Mesendoderm (in vitro differentiated cells): ENCODE measurements at regions not wholly inside any gene's neighbourhood (a gene's known extent, or its start where the extent isn't known, plus 50 kb on each side); places are given as distances from the start of the nearest gene placed in this dataset.
A peak's percentile ranks its signal among the peaks of the same experiment; 100 is the strongest.
"Not testable (repeated sequence)": the region's sequence is repeated elsewhere in the genome, so short reads cannot be mapped to it uniquely, and the experiment has no call there.

Source experiments
- DNase-seq: peaks from one replicate; pipeline ENCODE4 v3.0.0; 2013
- H2AK5ac ChIP-seq: 2 replicates; pipeline ENCODE4 v1.6.1; 2013; ENCODE audit warnings: low read length, inconsistent platforms
- H2BK120ac ChIP-seq: 2 replicates; pipeline ENCODE4 v1.6.1; 2013; ENCODE audit warnings: low read depth, mild to moderate bottlenecking, low read length, moderate library complexity, mixed read lengths
- H2BK15ac ChIP-seq: replicated peaks from 2 replicates; pipeline ENCODE4 v1.6.1; 2013; ENCODE audit warnings: low read depth, mild to moderate bottlenecking, moderate library complexity
- H2BK5ac ChIP-seq: 2 replicates; pipeline ENCODE4 v1.6.1; 2013; ENCODE audit warnings: low read length, inconsistent platforms
- H3K18ac ChIP-seq: 2 replicates; pipeline ENCODE4 v1.6.1; 2013; ENCODE audit warnings: mild to moderate bottlenecking, low read length, mixed read lengths
- H3K23ac ChIP-seq: one replicate; pipeline ENCODE4 v1.6.1; 2013; ENCODE audit warnings: low read length
- H3K27ac ChIP-seq: 2 replicates; pipeline ENCODE4 v1.5.1; 2013; ENCODE audit warnings: low read depth, mild to moderate bottlenecking, inconsistent platforms, low read length, moderate library complexity
- H3K27me3 ChIP-seq: 2 replicates; pipeline ENCODE4 v1.6.1; 2013; ENCODE audit warnings: low read length, control low read depth, mild to moderate bottlenecking, inconsistent platforms; ENCODE audit not compliant: insufficient read depth, poor library complexity
- H3K36me3 ChIP-seq: 2 replicates; pipeline ENCODE4 v1.6.1; 2013; ENCODE audit warnings: low read length, inconsistent platforms; ENCODE audit not compliant: control insufficient read depth, insufficient read depth
- H3K4ac ChIP-seq: one replicate; pipeline ENCODE4 v1.6.1; 2013; ENCODE audit warnings: low read depth, mild to moderate bottlenecking, low read length, moderate library complexity
- H3K4me1 ChIP-seq: 2 replicates; pipeline ENCODE4 v1.6.1; 2013; ENCODE audit warnings: low read depth, low read length, inconsistent platforms; ENCODE audit not compliant: control insufficient read depth
- H3K4me2 ChIP-seq: 2 replicates; pipeline ENCODE4 v1.6.1; 2013; ENCODE audit warnings: low read length
- H3K4me3 ChIP-seq: 2 replicates; pipeline ENCODE4 v1.5.1; 2013; ENCODE audit warnings: mild to moderate bottlenecking, low read length
- H3K56ac ChIP-seq: one replicate; pipeline ENCODE4 v1.6.1; 2013; ENCODE audit warnings: low read length
- H3K79me1 ChIP-seq: 2 replicates; pipeline ENCODE4 v1.6.1; 2013; ENCODE audit warnings: low read length, inconsistent platforms
- H3K79me2 ChIP-seq: 2 replicates; pipeline ENCODE4 v1.6.1; 2013; ENCODE audit warnings: mild to moderate bottlenecking, low read length; ENCODE audit not compliant: control insufficient read depth, insufficient read depth
- H3K9ac ChIP-seq: 2 replicates; pipeline ENCODE4 v1.6.1; 2013; ENCODE audit warnings: low read length, inconsistent platforms
- H4K5ac ChIP-seq: one replicate; pipeline ENCODE4 v1.6.1; 2013; ENCODE audit warnings: low read length
- H4K8ac ChIP-seq: one replicate; pipeline ENCODE4 v1.6.1; 2013; ENCODE audit warnings: low read depth, mild to moderate bottlenecking, control low read depth, low read length, moderate library complexity
- WGBS: extraction: QIAGEN DNeasy Blood & Tissue Kit; methylation state at CpG from one replicate; pipeline ENCODE4 v1.1.7; 2013; ENCODE audit warnings: low lambda C conversion rate, missing lambda C conversion rate; ENCODE audit not compliant: insufficient coverage; ENCODE audit errors: extremely low coverage; 5-methylcytosine and 5-hydroxymethylcytosine counted together

GRCh38 chr5:91291628-91292569, 91.2 kb downstream of the ARRDC3 start:
- Histone ChIP-seq H3K56ac (no peak overlapping the region), H3K36me3 (no peaks in the 10 kb centered on the region), H3K4me2 (no peak overlapping the region), H2BK120ac (no peak overlapping the region), H3K9ac (no peak overlapping the region), H4K5ac (no peak overlapping the region), H3K23ac (no peak overlapping the region), H4K8ac (no peak overlapping the region), H3K79me1 (no peaks in the 10 kb centered on the region), H3K18ac (no peak overlapping the region), H3K27me3 (no peaks in the 10 kb centered on the region), H3K27ac (no peak overlapping the region), H3K4ac (no peak overlapping the region), H2BK15ac (no peak overlapping the region), H3K4me3 (no peak overlapping the region), H2AK5ac (no peak overlapping the region), H3K79me2 (no peaks in the 10 kb centered on the region), H2BK5ac (no peak overlapping the region), H3K4me1 (no peaks in the 10 kb centered on the region)
- DNase-seq, result no peak
- WGBS, result no CpG with 5 or more reads among the region's 4 CpGs

DNA sequence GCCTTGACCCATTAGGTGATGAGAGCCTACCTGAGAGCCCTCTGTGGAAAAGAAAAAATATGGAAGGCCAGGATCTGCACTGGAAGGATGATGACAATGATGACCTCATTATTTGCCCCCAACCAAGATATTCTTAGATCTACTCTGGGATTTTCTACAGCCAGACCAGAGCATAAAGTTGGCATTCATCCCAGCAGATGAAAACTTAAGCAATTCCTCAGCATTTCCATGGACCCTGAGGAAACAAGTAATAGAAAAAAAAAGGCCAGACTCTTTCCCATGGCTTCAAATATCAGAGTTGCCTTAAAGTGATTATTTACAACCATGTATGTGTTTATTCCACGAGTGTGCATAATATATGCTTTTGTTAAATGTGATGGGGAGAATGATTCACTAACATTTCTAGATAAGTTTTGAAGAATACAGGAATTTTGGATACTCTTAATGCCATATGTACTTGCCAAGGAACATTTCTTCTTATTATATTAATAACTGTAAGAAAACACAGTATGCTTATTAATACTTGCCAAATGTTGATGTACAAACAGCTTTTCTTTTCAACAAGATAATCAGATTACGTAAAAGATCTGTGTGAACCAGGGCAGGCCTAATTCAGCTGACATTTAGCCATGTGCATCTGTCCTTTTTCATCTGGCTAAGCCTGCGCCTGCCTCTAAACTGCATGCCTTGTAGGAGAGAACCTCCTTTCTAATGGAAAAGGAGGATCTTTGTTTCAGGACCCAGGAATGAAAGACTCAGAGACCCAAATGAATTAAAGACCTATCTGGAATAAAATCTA, 94.8 kb downstream of the ARRDC3 start:
- Histone ChIP-seq H3K27me3 (no peaks in the 10 kb centered on the region), H3K36me3 (no peaks in the 10 kb centered on the region), H3K18ac (no peak overlapping the region), H3K9ac (no peak overlapping the region), H3K23ac (no peak overlapping the region), H3K4me3 (no peak overlapping the region), H3K27ac (no peak overlapping the region), H3K4me2 (no peak overlapping the region), H2BK120ac (peak overlapping the region; percentile 61), H4K8ac (no peak overlapping the region), H3K79me2 (no peaks in the 10 kb centered on the region), H4K5ac (no peak overlapping the region), H3K4ac (no peak overlapping the region), H2AK5ac (no peak overlapping the region), H3K4me1 (no peaks in the 10 kb centered on the region), H2BK5ac (no peak overlapping the region), H3K56ac (no peak overlapping the region), H3K79me1 (no peaks in the 10 kb centered on the region), H2BK15ac (no peak overlapping the region)
- no peak for DNase-seq
- WGBS, result no CpG with 5 or more reads among the region's 3 CpGs

GRCh38 chr5:91285062-91285461, 98.1 kb downstream of the ARRDC3 start:
- not testable (repeated sequence) for H3K4me1 ChIP-seq, H3K9ac ChIP-seq, H3K79me1 ChIP-seq, H3K79me2 ChIP-seq, H3K23ac ChIP-seq, H4K8ac ChIP-seq, H2BK5ac ChIP-seq, H3K27me3 ChIP-seq, DNase-seq, H4K5ac ChIP-seq, H2BK120ac ChIP-seq, H3K4me2 ChIP-seq, H3K56ac ChIP-seq, H3K27ac ChIP-seq, H3K18ac ChIP-seq, H2BK15ac ChIP-seq, H3K4me3 ChIP-seq, H2AK5ac ChIP-seq, H3K4ac ChIP-seq, H3K36me3 ChIP-seq
- no CpG with 5 or more reads among the region's 4 CpGs for WGBS

GRCh38 chr5:91283899-91284298, 99.2 kb downstream of the ARRDC3 start:
- Histone ChIP-seq H3K79me1 (no peaks in the 10 kb centered on the region), H2AK5ac (no peak overlapping the region), H3K36me3 (no peaks in the 10 kb centered on the region), H3K27me3 (no peaks in the 10 kb centered on the region), H3K56ac (no peak overlapping the region), H3K9ac (no peak overlapping the region), H4K8ac (no peak overlapping the region), H3K4me3 (no peak overlapping the region), H3K23ac (no peak overlapping the region), H2BK120ac (no peak overlapping the region), H4K5ac (no peak overlapping the region), H2BK15ac (no peak overlapping the region), H3K27ac (no peak overlapping the region), H3K18ac (no peak overlapping the region), H3K4me2 (no peak overlapping the region), H3K4me1 (no peaks in the 10 kb centered on the region), H3K79me2 (no peaks in the 10 kb centered on the region), H3K4ac (no peak overlapping the region), H2BK5ac (no peak overlapping the region)
- DNase-seq, result no peak

- no peak overlapping the region for H2BK120ac ChIP-seq
- H3K27me3 ChIP-seq, result no peaks in the 10 kb centered on the region
- no peaks in the 10 kb centered on the region for H3K36me3 ChIP-seq
- H2BK15ac ChIP-seq, result no peak overlapping the region
- no peak overlapping the region for H3K4me2 ChIP-seq
- no peaks in the 10 kb centered on the region for H3K4me1 ChIP-seq
- WGBS, result no CpG with 5 or more reads among the region's 4 CpGs
- H3K79me2 ChIP-seq, result no peaks in the 10 kb centered on the region
- no peak overlapping the region for H3K18ac ChIP-seq
- no peak overlapping the region for H3K27ac ChIP-seq
- H3K4ac ChIP-seq, result no peak overlapping the region
- DNase-seq, result no peak
- no peak overlapping the region for H3K23ac ChIP-seq
- H3K56ac ChIP-seq, result no peak overlapping the region
- no peak overlapping the region for H3K9ac ChIP-seq
- no peak overlapping the region for H2BK5ac ChIP-seq
- H3K79me1 ChIP-seq, result no peaks in the 10 kb centered on the region
- H2AK5ac ChIP-seq, result no peak overlapping the region
- no peak overlapping the region for H4K8ac ChIP-seq
- no peak overlapping the region for H4K5ac ChIP-seq
- H3K4me3 ChIP-seq, result no peak overlapping the region
Measured at GRCh38 chr5:91283326-91283725, 99.8 kb downstream of the ARRDC3 start.
